HG03103 (cell line): ENCODE measurements at regions not wholly inside any gene's neighbourhood (a gene's known extent, or its start where the extent isn't known, plus 50 kb on each side); places are given as distances from the start of the nearest gene placed in this dataset.

Source experiments
- ATAC-seq: cut with Tn5 transposase; IDR thresholded peaks from one replicate; pipeline ENCODE4 v1.9.1; 2021; ENCODE audit warnings: low read depth; ENCODE audit not compliant: unreplicated experiment

DNA sequence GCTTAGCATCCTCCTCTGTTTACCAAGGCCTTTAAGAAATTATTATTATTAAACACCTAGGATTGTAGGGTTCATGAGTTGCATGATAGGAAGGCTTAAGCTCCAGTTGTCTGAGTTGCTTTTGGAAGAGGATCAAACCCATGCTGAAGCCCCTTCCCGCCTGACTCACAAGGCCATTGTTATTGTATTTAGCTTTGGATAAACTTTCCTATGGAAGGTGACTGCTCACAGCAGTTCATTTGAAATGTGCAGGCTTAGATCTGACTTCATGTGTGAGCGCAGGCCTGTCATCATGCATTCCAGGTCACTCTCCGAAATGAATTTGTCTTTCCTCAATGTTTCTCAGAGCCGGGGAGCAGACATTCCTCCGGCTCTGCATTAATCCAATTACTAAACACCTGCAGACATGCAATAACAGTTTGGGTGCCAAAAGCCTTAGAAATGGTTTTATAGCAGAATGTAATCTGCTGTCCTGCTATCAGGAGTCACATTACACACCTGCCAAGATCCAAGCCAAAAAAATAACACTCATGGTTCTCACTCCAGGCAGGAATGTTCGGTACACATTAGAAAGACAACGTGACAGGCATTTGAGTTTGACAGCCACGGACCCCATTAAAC, 119.9 kb downstream of the OSR1 start:
- ATAC-seq: no peak

DNA sequence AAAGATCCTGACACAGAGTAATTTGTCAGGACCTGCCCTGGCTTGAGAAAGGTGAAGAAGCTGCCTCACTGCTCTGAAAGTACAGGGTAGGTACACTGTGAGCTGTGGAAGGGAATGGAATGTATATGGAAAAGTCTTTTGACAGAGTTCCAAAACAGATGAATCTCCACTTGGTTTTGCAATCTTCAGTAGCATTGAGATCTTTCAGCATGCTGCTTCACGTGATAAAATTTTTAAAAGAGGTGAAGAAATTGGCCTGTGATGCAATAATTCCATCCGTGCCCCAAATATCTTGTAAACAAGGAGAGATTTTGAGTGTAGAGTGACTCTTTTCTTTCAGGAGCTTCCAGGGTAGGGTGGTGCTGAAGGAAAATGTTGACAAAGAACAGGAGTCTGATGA, 123.1 kb downstream of the OSR1 start:
- ATAC-seq: no peak

- no peak for ATAC-seq
These were observed 126.1 kb downstream of the OSR1 start for GRCh38 chr2:19232312-19232711.

- ATAC-seq: no peak
These were observed 126.8 kb downstream of the OSR1 start for GRCh38 chr2:19231625-19232024.

DNA sequence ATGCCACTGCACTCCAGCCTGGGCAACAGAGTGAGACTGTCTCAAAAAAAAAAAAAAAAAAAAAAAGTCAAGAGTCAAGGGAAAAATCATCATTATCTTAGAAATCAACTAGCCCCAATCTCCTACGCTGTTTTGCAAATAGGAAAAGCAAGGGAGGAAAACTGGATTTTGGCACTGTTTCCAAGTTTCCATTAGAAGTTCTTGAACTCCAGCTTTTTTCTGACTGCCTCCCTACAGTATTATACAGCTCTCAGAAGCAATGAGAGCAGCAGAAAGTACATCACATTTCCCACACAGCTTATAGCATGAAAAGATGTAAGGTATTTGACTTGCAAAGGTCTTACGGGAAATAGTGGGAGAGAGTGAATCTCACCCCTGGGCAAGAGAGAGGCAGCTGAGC, 127.8 kb downstream of the OSR1 start:
- ATAC-seq: no peak

GRCh38 chr2:19228715-19229114, 129.7 kb downstream of the OSR1 start:
- no peak for ATAC-seq

DNA sequence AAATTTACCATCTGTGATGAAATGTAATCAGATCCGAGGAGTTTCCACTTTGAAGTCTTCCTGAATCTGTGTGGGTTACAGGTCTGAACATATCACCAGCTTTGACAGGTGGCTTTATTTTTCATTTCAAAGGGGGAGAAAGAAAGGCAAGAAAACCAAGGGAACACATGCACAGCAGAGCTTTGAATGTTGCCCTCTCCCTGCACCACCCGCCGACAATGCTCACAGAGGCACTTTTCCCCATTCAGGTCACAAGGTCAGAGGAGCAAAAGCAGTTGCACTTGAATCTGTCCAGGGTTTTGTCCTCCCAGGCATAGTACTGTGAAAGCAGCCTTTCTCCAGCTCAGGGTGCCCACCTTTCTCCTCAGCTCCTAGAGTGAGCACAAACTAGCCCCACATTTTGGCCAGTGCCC, 130.2 kb downstream of the OSR1 start:
- no peak for ATAC-seq

DNA sequence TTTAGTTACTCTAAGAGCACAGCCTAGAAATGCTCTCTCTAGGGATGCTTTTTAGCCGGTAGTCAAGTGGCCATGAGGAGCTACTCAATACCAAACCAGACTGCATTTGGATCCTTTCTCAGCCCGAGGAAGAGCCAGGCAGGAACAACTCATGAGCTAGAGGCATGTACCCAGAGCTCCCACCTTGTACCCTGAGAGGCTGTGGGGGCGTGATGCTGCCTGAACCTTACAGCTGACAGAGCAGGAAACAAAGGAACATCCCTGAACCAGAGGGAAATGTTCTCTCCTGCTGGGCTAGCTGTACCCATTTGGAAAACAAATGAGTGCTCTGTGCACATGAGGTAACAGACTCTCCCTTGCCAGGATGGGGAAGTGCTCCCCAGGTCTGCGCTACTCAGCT, 131.6 kb downstream of the OSR1 start:
- ATAC-seq: no peak

- no peak for ATAC-seq
These were observed 132.0 kb downstream of the OSR1 start for GRCh38 chr2:19226386-19226785.

DNA sequence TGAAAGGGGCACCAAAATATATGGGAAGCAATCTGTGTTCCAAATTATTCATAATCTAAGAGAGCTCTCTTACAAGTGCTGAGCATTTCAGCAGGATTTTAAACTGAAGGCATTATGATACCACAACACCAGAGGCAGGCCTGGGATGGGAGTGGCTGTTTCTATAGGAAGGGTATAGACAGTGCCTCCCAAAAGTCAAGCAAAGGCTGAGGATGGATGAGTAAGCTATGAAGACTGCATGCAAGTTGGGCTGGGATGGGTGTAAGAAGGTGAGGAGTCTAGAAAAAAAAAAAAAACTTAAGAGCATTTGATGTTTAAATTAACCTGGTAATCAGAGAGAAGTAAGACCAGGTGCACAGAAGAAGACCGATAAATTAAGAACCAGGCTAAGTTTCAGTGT, 132.5 kb downstream of the OSR1 start:
- no peak for ATAC-seq

- no peak for ATAC-seq
These were observed 133.3 kb downstream of the OSR1 start for GRCh38 chr2:19225126-19225525.

DNA sequence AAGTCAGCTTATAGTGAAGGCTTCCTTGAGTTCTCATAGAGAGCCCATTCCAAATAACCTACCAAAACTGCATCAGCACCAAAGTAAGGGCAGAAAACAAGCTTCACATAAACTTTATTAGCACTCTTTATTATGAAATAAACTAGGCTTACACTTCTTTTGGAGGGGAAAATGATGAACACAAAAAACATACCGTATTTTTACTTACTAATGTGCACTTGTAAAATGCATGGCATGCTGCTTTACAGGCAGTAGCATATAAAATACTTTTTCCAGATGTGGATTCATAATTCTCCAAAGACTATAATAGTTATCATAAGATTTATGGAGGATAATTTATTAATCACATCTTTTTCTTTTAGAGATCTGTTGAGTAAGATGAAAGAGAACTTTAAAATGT, 133.9 kb downstream of the OSR1 start:
- no peak for ATAC-seq

GRCh38 chr2:19224011-19224410, 134.4 kb downstream of the OSR1 start:
- no peak for ATAC-seq

GRCh38 chr2:19219060-19219459, 139.4 kb downstream of the OSR1 start:
- no peak for ATAC-seq

DNA sequence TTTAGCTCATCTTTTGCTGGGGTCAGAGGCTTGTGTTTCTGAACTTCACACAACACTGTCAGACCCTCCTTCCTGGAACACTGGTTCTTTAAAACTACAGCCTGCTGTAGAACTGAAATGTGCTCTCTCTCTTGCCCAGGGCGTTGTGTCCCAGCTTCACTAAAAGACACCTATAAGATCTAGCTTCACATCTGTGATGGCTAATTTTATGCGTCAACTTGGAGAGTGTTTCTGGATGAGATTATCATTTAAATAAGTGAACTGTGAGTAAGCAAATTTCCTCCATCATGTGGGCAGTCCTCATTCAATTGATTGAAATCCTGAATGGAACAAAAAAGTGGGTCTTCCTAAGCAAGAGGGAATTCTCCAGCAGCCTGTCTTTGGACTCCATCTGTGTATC, 140.3 kb downstream of the OSR1 start:
- ATAC-seq: no peak

DNA sequence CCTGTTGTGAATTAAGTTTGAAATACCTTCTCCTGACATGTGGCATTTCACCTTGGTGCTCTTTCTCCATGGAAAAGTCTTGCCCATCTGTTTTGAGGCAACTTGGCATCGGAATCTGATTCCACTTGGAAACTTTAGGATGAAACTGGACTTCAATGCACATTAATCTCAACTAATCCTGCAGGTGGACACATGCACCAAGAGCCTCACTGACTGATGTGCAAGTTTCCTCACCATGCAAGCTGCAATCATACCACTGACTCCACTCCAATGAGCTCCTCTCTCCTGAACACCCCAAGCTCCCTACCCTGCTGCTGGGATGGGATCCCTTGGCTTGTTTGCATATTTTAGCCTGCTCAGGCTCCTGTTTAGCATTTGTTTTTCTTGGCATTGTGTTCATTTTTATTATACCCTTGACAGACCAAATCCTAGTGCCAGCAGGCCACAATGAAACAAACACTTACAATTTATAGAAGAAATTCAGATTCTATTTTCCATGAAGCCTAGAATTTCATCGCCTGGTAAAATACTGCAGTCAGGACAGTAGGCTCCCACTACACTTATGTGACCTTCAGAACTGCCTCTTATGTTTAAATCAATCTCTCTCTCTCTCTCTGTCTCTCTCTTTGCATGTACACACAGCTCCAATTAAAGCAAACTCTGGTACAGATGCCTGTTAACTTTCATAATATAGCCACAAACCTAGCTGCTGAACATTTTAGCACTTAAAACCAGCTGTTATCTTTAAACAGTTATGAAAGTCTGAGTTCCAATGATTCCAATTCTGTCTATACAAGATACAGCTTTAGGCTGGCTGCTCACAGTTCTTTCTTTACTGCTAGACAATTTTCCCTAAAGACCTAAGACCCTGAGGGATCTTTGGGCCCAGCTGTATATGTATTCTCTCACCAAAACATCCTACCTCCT, 141.5 kb downstream of the OSR1 start:
- no peak for ATAC-seq

GRCh38 chr2:19216238-19216637, 142.2 kb downstream of the OSR1 start:
- no peak for ATAC-seq

GRCh38 chr2:19214682-19215391, 143.6 kb downstream of the OSR1 start:
- ATAC-seq: no peak

GRCh38 chr2:19209575-19210341, 148.7 kb downstream of the OSR1 start:
- no peak for ATAC-seq

DNA sequence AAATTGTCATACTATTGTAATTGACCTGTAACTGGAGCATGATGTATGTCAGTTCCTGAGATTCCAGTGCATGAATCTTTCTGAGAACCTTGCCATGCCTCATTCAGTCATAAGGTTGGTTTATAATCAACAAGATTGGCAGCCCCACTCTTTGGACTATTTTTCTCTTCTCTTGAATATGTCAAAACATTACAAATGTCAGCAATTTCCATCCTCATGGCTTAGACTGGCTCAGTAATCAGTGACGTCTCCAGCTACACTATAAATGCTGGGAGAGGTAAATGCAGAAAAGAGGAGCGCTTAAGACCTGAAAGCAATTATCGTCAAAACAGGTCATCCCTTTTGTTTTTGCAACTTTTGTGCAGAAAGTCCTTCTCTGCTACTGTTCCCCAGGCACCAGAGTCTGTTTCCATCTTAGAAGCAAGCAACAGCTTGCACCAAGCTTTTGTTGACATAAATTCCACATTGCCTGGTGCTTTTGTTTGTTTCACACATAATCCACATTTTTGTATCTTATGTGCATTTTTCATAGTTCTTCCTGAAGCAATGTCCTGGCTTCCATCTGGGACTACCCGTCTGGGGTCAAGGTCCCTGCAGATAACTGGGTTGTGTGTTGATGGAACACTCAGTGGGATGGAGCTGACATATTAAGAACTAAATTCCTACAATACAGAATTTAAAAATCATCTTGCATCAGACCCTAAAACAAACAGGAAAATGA, 149.8 kb downstream of the OSR1 start:
- no peak for ATAC-seq
